ENCODE measurements at regions not wholly inside any gene's neighbourhood (a gene's known extent, or its start where the extent isn't known, plus 50 kb on each side); places are given as distances from the start of the nearest gene placed in this dataset.

DNA sequence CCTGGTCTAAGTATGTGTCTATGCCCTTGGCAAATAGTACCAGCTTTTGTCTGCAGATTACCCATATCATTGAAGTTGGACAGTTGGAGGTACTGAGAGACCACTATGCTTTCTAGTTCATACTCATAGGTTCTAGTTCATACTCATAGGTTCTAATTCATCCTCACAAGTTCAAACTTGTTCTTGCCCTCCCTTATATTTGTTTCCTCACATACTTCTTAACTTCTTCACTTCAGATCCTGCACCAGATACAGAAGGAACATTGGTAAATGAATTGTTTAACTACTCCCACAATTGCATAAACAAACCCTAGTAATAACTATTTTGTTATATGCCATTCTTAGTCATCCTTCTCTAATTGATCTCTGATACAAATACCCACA lies 172.2 kb downstream of the SLITRK1 start:
- DNase-seq (ENCODE audit: low read depth) = no peak
- H3K4me3 ChIP-seq (ENCODE audit: low read length) = no peak overlapping the region
- TF ChIP-seq CTCF (conservative IDR thresholded peaks at IDR 0.05; ENCODE audit: low read length) = no peak

DNA sequence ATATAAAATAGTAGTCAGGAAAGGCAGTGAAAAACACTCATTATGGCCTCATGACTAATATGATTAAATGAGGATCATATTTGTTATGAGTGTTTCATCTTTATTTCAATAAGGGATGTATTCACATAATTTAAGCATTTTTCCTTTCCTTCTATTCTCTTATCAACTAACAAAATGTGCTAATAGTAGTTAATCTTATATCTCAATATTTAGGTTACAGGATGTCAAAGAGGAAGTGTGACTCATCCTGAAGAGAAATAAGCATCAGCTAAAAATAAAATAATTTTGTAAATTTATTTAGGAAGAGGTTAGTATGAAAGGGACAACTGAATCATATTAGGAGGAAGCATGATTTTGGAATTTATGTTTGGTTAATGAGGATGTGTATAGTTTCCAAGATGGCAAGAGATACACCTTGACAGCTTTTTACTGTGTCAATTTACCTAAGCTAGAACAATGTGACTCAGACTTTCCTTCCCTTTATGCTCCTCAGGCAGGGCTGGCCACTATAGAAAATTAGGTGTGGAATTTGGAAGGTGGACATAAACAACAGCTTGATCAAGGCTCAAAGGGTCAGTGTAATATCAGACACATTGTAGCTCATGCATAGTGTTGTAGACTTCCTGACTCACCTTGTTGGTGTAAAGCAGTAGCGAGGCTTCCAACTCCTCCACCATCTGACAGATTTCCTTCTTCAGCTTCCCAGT lies 172.7 kb downstream of the SLITRK1 start:
- DNase-seq (ENCODE audit: low read depth) = no peak
- no peak for TF ChIP-seq CTCF (conservative IDR thresholded peaks at IDR 0.05; ENCODE audit: low read length)
- no peak overlapping the region for H3K4me3 ChIP-seq (ENCODE audit: low read length)

GRCh38 chr13:83702021-83702420 lies 180.3 kb downstream of the SLITRK1 start:
- no peak for DNase-seq (ENCODE audit: low read depth)
- H3K4me3 ChIP-seq (ENCODE audit: low read length) = no peak overlapping the region
- no peak for TF ChIP-seq CTCF (conservative IDR thresholded peaks at IDR 0.05; ENCODE audit: low read length)

DNA sequence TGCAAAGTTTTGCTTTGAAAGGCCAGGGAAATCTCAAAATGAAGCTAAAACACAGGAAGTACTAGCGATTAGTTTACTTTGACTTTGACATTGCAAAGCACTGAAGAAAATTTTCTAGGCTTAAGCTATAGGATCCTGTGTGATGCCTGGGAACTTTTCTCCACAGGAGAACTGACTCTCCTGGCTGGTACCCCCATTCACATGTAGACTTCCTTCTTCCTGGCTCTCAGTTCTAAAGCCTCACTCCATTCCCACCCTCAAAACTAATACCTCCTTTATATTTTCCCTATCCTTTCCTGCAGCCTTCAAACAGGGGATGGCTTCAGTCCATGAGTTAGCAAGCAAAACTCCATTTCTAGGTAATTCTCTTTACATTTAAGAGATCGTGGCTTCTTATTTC lies 189.5 kb downstream of the SLITRK1 start:
- no peak for TF ChIP-seq CTCF (conservative IDR thresholded peaks at IDR 0.05; ENCODE audit: low read length)
- H3K4me3 ChIP-seq (ENCODE audit: low read length) = no peak overlapping the region
- no peak for DNase-seq (ENCODE audit: low read depth)

DNA sequence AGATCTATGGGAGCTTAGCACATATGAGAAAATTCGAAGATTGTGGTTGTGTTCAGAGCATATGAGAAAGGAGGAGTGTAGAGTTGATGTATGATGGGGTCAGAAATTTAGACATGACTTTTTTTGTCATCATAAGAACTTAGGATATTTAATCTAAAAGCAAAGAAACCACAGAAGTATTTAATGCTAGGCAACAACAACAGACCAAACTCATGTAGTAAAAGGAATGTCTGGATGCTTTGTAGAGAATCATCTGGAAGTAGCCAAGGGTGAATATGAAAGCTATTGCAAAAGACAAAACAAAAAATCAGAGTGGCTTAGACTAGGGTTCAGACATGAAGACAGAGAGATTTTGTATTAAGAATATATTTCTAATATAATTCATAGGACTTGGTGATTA lies 190.3 kb downstream of the SLITRK1 start:
- no peak for TF ChIP-seq CTCF (conservative IDR thresholded peaks at IDR 0.05; ENCODE audit: low read length)
- H3K4me3 ChIP-seq (ENCODE audit: low read length) = no peak overlapping the region
- peak; percentile 68 for DNase-seq (ENCODE audit: low read depth)

- H3K4me3 ChIP-seq (ENCODE audit: low read length) = no peak overlapping the region
- no peak for DNase-seq (ENCODE audit: low read depth)
- no peak for TF ChIP-seq CTCF (conservative IDR thresholded peaks at IDR 0.05; ENCODE audit: low read length)
Observed at GRCh38 chr13:83681547-83681946, 200.7 kb downstream of the SLITRK1 start.

DNA sequence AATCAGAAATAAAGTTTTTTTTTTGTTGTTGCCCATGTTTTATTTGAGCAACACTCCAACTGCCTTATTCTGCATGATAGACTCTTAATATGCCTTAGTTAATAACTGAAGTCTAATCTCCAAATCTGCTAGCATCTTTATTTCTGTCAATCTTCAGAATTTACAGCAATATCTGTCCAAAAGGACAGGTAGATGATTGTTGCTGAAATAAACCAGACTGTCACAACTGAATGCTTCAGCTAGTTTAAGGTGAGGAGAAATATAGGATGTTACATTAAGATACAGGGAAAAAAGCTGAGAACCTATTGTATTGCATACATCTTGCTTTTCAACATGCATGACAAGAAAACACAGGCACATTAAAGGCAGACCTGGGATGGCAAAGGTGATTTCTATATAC lies 204.3 kb downstream of the SLITRK1 start:
- TF ChIP-seq CTCF (conservative IDR thresholded peaks at IDR 0.05; ENCODE audit: low read length) = no peak
- no peak for DNase-seq (ENCODE audit: low read depth)
- no peak overlapping the region for H3K4me3 ChIP-seq (ENCODE audit: low read length)

Data from AG10803 (cell line).